ENCODE measurements at regions not wholly inside any gene's neighbourhood (a gene's known extent, or its start where the extent isn't known, plus 50 kb on each side); places are given as distances from the start of the nearest gene placed in this dataset.

DNA sequence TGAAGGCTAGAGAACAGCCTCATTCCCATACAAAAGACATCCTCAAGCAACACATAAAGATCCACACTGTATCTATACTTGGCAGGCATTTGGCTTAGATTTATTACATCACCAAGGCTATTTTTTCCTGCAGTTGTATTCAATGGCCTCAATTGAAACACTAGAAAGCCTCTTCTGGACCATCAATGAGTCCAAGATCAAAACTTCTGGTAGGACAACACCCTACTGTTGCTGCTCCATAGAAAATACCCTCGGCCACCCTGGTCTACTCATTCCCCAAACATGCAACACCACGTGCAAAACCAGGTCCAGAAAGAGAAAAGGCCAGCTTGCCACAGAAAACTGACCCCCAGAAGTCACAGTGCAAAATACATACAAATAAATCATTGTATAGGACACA lies 56.9 kb upstream of the CADM1 start:
- TF ChIP-seq, protein P1, sequence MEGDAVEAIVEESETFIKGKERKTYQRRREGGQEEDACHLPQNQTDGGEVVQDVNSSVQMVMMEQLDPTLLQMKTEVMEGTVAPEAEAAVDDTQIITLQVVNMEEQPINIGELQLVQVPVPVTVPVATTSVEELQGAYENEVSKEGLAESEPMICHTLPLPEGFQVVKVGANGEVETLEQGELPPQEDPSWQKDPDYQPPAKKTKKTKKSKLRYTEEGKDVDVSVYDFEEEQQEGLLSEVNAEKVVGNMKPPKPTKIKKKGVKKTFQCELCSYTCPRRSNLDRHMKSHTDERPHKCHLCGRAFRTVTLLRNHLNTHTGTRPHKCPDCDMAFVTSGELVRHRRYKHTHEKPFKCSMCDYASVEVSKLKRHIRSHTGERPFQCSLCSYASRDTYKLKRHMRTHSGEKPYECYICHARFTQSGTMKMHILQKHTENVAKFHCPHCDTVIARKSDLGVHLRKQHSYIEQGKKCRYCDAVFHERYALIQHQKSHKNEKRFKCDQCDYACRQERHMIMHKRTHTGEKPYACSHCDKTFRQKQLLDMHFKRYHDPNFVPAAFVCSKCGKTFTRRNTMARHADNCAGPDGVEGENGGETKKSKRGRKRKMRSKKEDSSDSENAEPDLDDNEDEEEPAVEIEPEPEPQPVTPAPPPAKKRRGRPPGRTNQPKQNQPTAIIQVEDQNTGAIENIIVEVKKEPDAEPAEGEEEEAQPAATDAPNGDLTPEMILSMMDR (IDR thresholded peaks at IDR 0.05), result no peak
- no peak for TF ChIP-seq POLR2A (IDR thresholded peaks at IDR 0.05)
